CD14-positive monocyte (primary cell): ENCODE measurements at regions not wholly inside any gene's neighbourhood (a gene's known extent, or its start where the extent isn't known, plus 50 kb on each side); places are given as distances from the start of the nearest gene placed in this dataset.

Experiments used
- DNase-seq, 3 donors: peaks; one replicate each; pipeline ENCODE4 v3.0.0-alpha.2; 2011 to 2022
- H2AFZ ChIP-seq: 2 replicates; pipeline ENCODE4 v1.6.0; 2012; ENCODE audit warnings: mild to moderate bottlenecking, low read depth, low read length, inconsistent platforms; ENCODE audit not compliant: insufficient read depth, poor library complexity, severe bottlenecking
- H3K27ac ChIP-seq, 2 donors: 1 replicate in 1 of 2; 2 replicates in 1 of 2; pipeline ENCODE4 v1.5.1; 2012 to 2013; ENCODE audit warnings: low read length in 2 of 2, control low read depth in 1 of 2, inconsistent platforms in 1 of 2, low read depth in 1 of 2, mild to moderate bottlenecking in 1 of 2
- H3K27me3 ChIP-seq, 2 donors: one replicate each; pipeline versions ENCODE4 v1.6.0 to v1.6.1; 2011 to 2013; ENCODE audit warnings: low read length in 2 of 2; ENCODE audit not compliant: control insufficient read depth in 2 of 2, insufficient read depth in 2 of 2
- H3K36me3 ChIP-seq, 2 donors: replicated peaks in 1 of 2; 1 replicate in 1 of 2; 2 replicates in 1 of 2; pipeline versions ENCODE4 v1.5.1 to v1.6.1; 2012 to 2013; ENCODE audit warnings: low read length in 2 of 2, control low read depth in 1 of 2, inconsistent platforms in 1 of 2, mild to moderate bottlenecking in 1 of 2; ENCODE audit not compliant: insufficient read depth in 2 of 2, control insufficient read depth in 1 of 2
- H3K4me1 ChIP-seq, 2 donors: 1 replicate in 1 of 2; 2 replicates in 1 of 2; pipeline versions ENCODE4 v1.5.1 to v1.6.1; 2012 to 2013; ENCODE audit warnings: low read length in 2 of 2, control low read depth in 1 of 2, inconsistent platforms in 1 of 2, mild to moderate bottlenecking in 1 of 2, moderate library complexity in 1 of 2; ENCODE audit not compliant: insufficient read depth in 2 of 2, control insufficient read depth in 1 of 2
- H3K4me2 ChIP-seq: replicated peaks from 2 replicates; pipeline ENCODE3; 2012; ENCODE audit warnings: low read length, moderate library complexity, mild to moderate bottlenecking; ENCODE audit not compliant: poor library complexity, severe bottlenecking; ENCODE audit errors: extremely low read depth
- H3K4me3 ChIP-seq, 3 experiments: fragments of 200-600 bp in 1 of 3; sonication (generic) in 1 of 3; replicated peaks in 1 of 3; 1 replicate in 2 of 3; 2 replicates in 1 of 3; pipeline ENCODE4 v1.5.1; 2011 to 2013; ENCODE audit warnings: low read length in 3 of 3, mild to moderate bottlenecking in 3 of 3, control low read depth in 2 of 3, low read depth in 2 of 3, inconsistent platforms in 1 of 3, moderate library complexity in 1 of 3
- H3K79me2 ChIP-seq: 2 replicates; pipeline ENCODE4 v1.6.0; 2012; ENCODE audit warnings: mild to moderate bottlenecking, control low read depth, inconsistent platforms, low read length, moderate library complexity; ENCODE audit not compliant: insufficient read depth
- H3K9ac ChIP-seq: 2 replicates; pipeline ENCODE4 v1.6.0; 2017; ENCODE audit warnings: low read length, mild to moderate bottlenecking; ENCODE audit not compliant: insufficient read depth, poor library complexity, severe bottlenecking
- H3K9me3 ChIP-seq, 2 donors: replicated peaks in 1 of 2; 1 replicate in 1 of 2; 2 replicates in 1 of 2; pipeline versions ENCODE4 v1.5.1 to v1.6.1; 2012 to 2013; ENCODE audit warnings: low read length in 2 of 2, control low read depth in 1 of 2; ENCODE audit not compliant: control insufficient read depth in 1 of 2, insufficient read depth in 1 of 2
- H4K20me1 ChIP-seq: 2 replicates; pipeline ENCODE4 v1.6.0; 2012; ENCODE audit warnings: mild to moderate bottlenecking, low read length, control low read depth, moderate library complexity; ENCODE audit not compliant: insufficient read depth
- H3K27ac Mint-ChIP-seq, 7 donors: one replicate each; pipeline ENCODE4 v1.8.0; 2020; ENCODE audit warnings: mild to moderate bottlenecking in 7 of 7, mixed read lengths in 7 of 7, moderate library complexity in 6 of 7, inconsistent platforms in 2 of 7
- H3K27me3 Mint-ChIP-seq, 3 donors: one replicate each; pipeline ENCODE4 v1.8.0; 2021 to 2022; ENCODE audit warnings: low read depth in 3 of 3, mild to moderate bottlenecking in 3 of 3, mixed read lengths in 3 of 3, moderate library complexity in 3 of 3, inconsistent platforms in 1 of 3
- H3K36me3 Mint-ChIP-seq, 2 donors: one replicate each; pipeline ENCODE4 v1.8.0; 2020; ENCODE audit warnings: mixed read lengths in 2 of 2, inconsistent platforms in 1 of 2, mild to moderate bottlenecking in 1 of 2
- H3K4me1 Mint-ChIP-seq: one replicate; pipeline ENCODE4 v1.8.0; 2020; ENCODE audit warnings: mild to moderate bottlenecking, mixed read lengths
- H3K4me3 Mint-ChIP-seq, 2 donors: one replicate each; pipeline ENCODE4 v1.8.0; 2020; ENCODE audit warnings: mild to moderate bottlenecking in 2 of 2, mixed read lengths in 2 of 2, moderate library complexity in 1 of 2
- H3K9me3 Mint-ChIP-seq, 7 donors: one replicate each; pipeline ENCODE4 v1.8.0; 2020 to 2022; ENCODE audit warnings: mixed read lengths in 7 of 7, mild to moderate bottlenecking in 6 of 7, moderate library complexity in 6 of 7, inconsistent platforms in 2 of 7
- CTCF ChIP-seq: fragments of 200-600 bp; IDR thresholded peaks from one replicate; pipeline ENCODE4 v1.8.0; 2022; ENCODE audit warnings: antibody characterized with exemption, mild to moderate bottlenecking
- WGBS: methylation state at CpG from one replicate; pipeline ENCODE4 v1.1.5; 2013; ENCODE audit warnings: missing lambda C conversion rate; ENCODE audit not compliant: insufficient coverage; 5-methylcytosine and 5-hydroxymethylcytosine counted together
- intact Hi-C, 2 donors: fragments of 100-400 bp; cut with micrococcal nuclease; formaldehyde crosslinking; loops; one replicate each; pipeline versions ENCODE4 v1.15.0 to v1.15.1; 2023

GRCh38 chr3:8338424-8338823, 163.2 kb upstream of the LMCD1 start:
- Histone ChIP-seq H3K4me2 (no peak overlapping the region), H3K36me3 (no peaks in the 10 kb centered on the region), H3K27me3 (no peaks in the 10 kb centered on the region), H4K20me1 (no peaks in the 10 kb centered on the region), H3K9ac (no peak overlapping the region), H3K79me2 (no peaks in the 10 kb centered on the region), H3K27ac (no peak overlapping the region), H2AFZ (no peak overlapping the region), H3K4me1 (no peaks in the 10 kb centered on the region), H3K4me3 (no peak overlapping the region), H3K9me3 (no peaks in the 10 kb centered on the region)
- no peaks in the 10 kb centered on the region for H3K4me1 Mint-ChIP-seq
- H3K27ac Mint-ChIP-seq: no peak overlapping the region
- no peak for TF ChIP-seq CTCF
- H3K36me3 Mint-ChIP-seq: no peaks in the 10 kb centered on the region
- no CpG with 5 or more reads among the region's 2 CpGs for WGBS
- no peaks in the 10 kb centered on the region for H3K27me3 Mint-ChIP-seq
- DNase-seq: no peak
- intact Hi-C loops: no loop called here
- H3K4me3 Mint-ChIP-seq: no peak overlapping the region
- peaks cover 0 to 3% (median 0%) of the 10 kb centered on the region in 7 donors for H3K9me3 Mint-ChIP-seq

- no peak for TF ChIP-seq CTCF
- H3K4me1 ChIP-seq: no peaks in the 10 kb centered on the region
- Mint-ChIP-seq H3K4me3 (no peak overlapping the region), H3K27me3 (no peaks in the 10 kb centered on the region), H3K4me1 (no peaks in the 10 kb centered on the region), H3K27ac (no peak overlapping the region), H3K9me3 (peaks cover 3 to 18% (median 7%) of the 10 kb centered on the region in 7 donors), H3K36me3 (no peaks in the 10 kb centered on the region)
- intact Hi-C loops: no loop called here
- no peaks in the 10 kb centered on the region for H3K27me3 ChIP-seq
- peaks cover 0 to 9% of the 10 kb centered on the region in 2 donors for H3K9me3 ChIP-seq
- WGBS: no CpG with 5 or more reads among the region's 7 CpGs
- H4K20me1 ChIP-seq: no peaks in the 10 kb centered on the region
- no peak overlapping the region for H2AFZ ChIP-seq
- H3K27ac ChIP-seq: no peak overlapping the region
- no peaks in the 10 kb centered on the region for H3K36me3 ChIP-seq
- H3K9ac ChIP-seq: no peak overlapping the region
- H3K4me3 ChIP-seq: no peak overlapping the region
- no peaks in the 10 kb centered on the region for H3K79me2 ChIP-seq
- no peak overlapping the region for H3K4me2 ChIP-seq
- no peak for DNase-seq
Measured at GRCh38 chr3:8341821-8342247, 159.8 kb upstream of the LMCD1 start.
